Ramos (cell line): ENCODE measurements at regions not wholly inside any gene's neighbourhood (a gene's known extent, or its start where the extent isn't known, plus 50 kb on each side); places are given as distances from the start of the nearest gene placed in this dataset.
"Not testable (repeated sequence)": the region's sequence is repeated elsewhere in the genome, so short reads cannot be mapped to it uniquely, and the experiment has no call there.

Source experiments
- in situ Hi-C: fragments of 300-500 bp; cut with MboI; formaldehyde crosslinking; loops from one replicate; pipeline ENCODE4 v1.14.3; 2022; ENCODE audit warnings: low sequenced_read_pairs; ENCODE audit not compliant: unreplicated experiment

GRCh38 chr1:29931477-29932175 lies 695.3 kb downstream of the PTPRU start:
- in situ Hi-C loops, result no loop called here

- in situ Hi-C loops, result no loop called here
Measured at GRCh38 chr1:29925058-29925457, 688.7 kb downstream of the PTPRU start.

GRCh38 chr1:29924017-29924431 lies 687.7 kb downstream of the PTPRU start:
- in situ Hi-C loops, result no loop called here

- in situ Hi-C loops, result no loop called here
Measured at GRCh38 chr1:29921741-29922140, 685.4 kb downstream of the PTPRU start.

GRCh38 chr1:29920784-29921183 lies 684.5 kb downstream of the PTPRU start:
- in situ Hi-C loops, result no loop called here

GRCh38 chr1:29920316-29920715 lies 684.0 kb downstream of the PTPRU start:
- in situ Hi-C loops, result no loop called here

- in situ Hi-C loops, result not testable (repeated sequence)
Measured at GRCh38 chr1:29919041-29919440, 682.7 kb downstream of the PTPRU start.

GRCh38 chr1:29916656-29917369 lies 680.5 kb downstream of the PTPRU start:
- in situ Hi-C loops, result no loop called here

GRCh38 chr1:29914936-29915335 lies 678.6 kb downstream of the PTPRU start:
- in situ Hi-C loops, result no loop called here

GRCh38 chr1:29912425-29912824 lies 676.1 kb downstream of the PTPRU start:
- in situ Hi-C loops, result no loop called here

GRCh38 chr1:29909962-29910361 lies 673.6 kb downstream of the PTPRU start:
- in situ Hi-C loops, result no loop called here

GRCh38 chr1:29907596-29907995 lies 671.3 kb downstream of the PTPRU start:
- in situ Hi-C loops, result no loop called here

GRCh38 chr1:29906927-29907326 lies 670.6 kb downstream of the PTPRU start:
- in situ Hi-C loops, result no loop called here

- in situ Hi-C loops, result no loop called here
Measured at GRCh38 chr1:29903548-29904166, 667.3 kb downstream of the PTPRU start.

- in situ Hi-C loops, result no loop called here
Measured at GRCh38 chr1:29901624-29902325, 665.5 kb downstream of the PTPRU start.

- in situ Hi-C loops, result no loop called here
Measured at GRCh38 chr1:29900712-29901111, 664.4 kb downstream of the PTPRU start.

GRCh38 chr1:29900104-29900679 lies 663.9 kb downstream of the PTPRU start:
- in situ Hi-C loops, result no loop called here

GRCh38 chr1:29896791-29897714 lies 660.7 kb downstream of the PTPRU start:
- in situ Hi-C loops, result no loop called here

- in situ Hi-C loops, result no loop called here
Measured at GRCh38 chr1:29896300-29896699, 660.0 kb downstream of the PTPRU start.
